Mesothelial cell of epicardium (in vitro differentiated cells): ENCODE measurements at regions not wholly inside any gene's neighbourhood (a gene's known extent, or its start where the extent isn't known, plus 50 kb on each side); places are given as distances from the start of the nearest gene placed in this dataset.

ENCODE experiments used
- DNase-seq, 2 experiments: peaks; one replicate each; pipeline ENCODE4 v3.0.0; 2021; ENCODE audit warnings: low spot score in 2 of 2; ENCODE audit not compliant: unreplicated experiment in 2 of 2
- H3K27ac Mint-ChIP-seq: 2 replicates; pipeline ENCODE4 v1.8.0; 2021; ENCODE audit warnings: mixed read lengths
- H3K27me3 Mint-ChIP-seq: 2 replicates; pipeline ENCODE4 v1.8.0; 2021; ENCODE audit warnings: low read depth, mixed read lengths
- H3K36me3 Mint-ChIP-seq: 2 replicates; pipeline ENCODE4 v1.8.0; 2021; ENCODE audit warnings: mixed read lengths
- H3K4me1 Mint-ChIP-seq: 2 replicates; pipeline ENCODE4 v1.8.0; 2021; ENCODE audit warnings: mixed read lengths
- H3K4me3 Mint-ChIP-seq: 2 replicates; pipeline ENCODE4 v1.8.0; 2021; ENCODE audit warnings: mild to moderate bottlenecking, moderate library complexity, mixed read lengths
- H3K9me3 Mint-ChIP-seq: 2 replicates; pipeline ENCODE4 v1.8.0; 2021; ENCODE audit warnings: mixed read lengths
- TF ChIP-seq, protein P1 (sequence below): fragments of 200-600 bp; sonication (generic); IDR thresholded peaks from one replicate; pipeline ENCODE4 v1.5.0; 2021; ENCODE audit warnings: antibody characterized with exemption; ENCODE audit not compliant: unreplicated experiment

DNA sequence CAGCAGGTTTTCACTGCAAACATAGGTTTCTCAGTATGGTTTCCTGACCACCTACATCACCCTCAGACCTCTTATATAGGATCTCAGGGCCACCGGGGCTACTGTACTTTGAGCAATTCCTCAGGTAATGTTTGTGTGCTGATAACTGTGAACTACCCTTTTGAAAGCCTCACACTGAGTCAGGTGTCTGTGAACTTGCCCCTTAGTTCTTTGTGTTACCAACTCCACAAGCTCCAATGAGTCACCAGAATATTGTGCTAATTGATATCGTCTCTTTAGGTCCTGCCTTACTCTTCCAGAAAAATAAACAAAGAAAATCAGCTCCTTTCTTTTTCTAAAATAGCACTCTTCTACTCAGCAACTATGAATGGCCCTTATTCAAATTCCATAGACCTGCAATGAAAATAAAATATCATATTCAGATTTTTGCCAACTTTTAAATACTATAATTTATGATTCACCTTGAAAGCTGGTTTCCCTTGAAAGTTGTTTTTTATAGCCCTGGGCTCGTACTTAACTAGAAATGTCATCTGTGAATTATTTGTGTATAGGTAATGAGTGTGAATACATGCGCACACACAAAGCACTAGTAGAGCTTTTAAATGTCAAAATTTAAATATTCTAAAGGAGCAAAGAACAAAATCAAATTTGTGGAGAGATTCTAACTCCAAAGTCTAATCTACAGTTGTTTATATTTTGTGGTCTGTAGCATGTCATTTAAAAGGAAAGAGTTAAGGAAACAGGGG lies 88.1 kb upstream of the WARS2 start:
- no peak for DNase-seq
- no peak overlapping the region for H3K27ac Mint-ChIP-seq
- H3K4me1 Mint-ChIP-seq, result peaks cover 15% of the 10 kb centered on the region
- TF ChIP-seq, protein P1, sequence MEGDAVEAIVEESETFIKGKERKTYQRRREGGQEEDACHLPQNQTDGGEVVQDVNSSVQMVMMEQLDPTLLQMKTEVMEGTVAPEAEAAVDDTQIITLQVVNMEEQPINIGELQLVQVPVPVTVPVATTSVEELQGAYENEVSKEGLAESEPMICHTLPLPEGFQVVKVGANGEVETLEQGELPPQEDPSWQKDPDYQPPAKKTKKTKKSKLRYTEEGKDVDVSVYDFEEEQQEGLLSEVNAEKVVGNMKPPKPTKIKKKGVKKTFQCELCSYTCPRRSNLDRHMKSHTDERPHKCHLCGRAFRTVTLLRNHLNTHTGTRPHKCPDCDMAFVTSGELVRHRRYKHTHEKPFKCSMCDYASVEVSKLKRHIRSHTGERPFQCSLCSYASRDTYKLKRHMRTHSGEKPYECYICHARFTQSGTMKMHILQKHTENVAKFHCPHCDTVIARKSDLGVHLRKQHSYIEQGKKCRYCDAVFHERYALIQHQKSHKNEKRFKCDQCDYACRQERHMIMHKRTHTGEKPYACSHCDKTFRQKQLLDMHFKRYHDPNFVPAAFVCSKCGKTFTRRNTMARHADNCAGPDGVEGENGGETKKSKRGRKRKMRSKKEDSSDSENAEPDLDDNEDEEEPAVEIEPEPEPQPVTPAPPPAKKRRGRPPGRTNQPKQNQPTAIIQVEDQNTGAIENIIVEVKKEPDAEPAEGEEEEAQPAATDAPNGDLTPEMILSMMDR, result no peak
- H3K9me3 Mint-ChIP-seq, result no peaks in the 10 kb centered on the region
- no peaks in the 10 kb centered on the region for H3K36me3 Mint-ChIP-seq
- no peaks in the 10 kb centered on the region for H3K27me3 Mint-ChIP-seq
- H3K4me3 Mint-ChIP-seq, result no peak overlapping the region

DNA sequence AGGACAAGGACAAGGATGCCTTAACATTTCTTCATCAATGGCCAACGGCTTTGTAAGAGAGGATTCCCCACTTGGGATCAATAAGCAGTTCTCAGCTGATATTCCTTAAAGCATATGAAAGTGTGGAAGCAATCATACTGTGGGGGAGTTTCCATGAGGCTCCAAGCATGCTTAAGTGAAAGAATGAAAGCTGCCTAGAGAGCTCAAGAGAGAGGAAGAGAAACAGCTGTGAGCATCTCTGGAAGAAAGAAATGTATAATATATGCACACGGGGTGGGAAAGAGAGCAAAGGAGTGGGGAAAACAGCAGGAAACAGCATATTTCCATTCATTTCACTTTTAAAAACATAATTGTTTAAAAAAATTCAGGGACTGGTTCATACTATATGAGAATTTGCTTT lies 94.7 kb upstream of the WARS2 start:
- Mint-ChIP-seq H3K27ac (no peak overlapping the region), H3K4me3 (no peak overlapping the region), H3K27me3 (no peaks in the 10 kb centered on the region), H3K9me3 (no peaks in the 10 kb centered on the region), H3K4me1 (no peaks in the 10 kb centered on the region), H3K36me3 (no peaks in the 10 kb centered on the region)
- TF ChIP-seq, protein P1, result no peak
- no peak for DNase-seq

DNA sequence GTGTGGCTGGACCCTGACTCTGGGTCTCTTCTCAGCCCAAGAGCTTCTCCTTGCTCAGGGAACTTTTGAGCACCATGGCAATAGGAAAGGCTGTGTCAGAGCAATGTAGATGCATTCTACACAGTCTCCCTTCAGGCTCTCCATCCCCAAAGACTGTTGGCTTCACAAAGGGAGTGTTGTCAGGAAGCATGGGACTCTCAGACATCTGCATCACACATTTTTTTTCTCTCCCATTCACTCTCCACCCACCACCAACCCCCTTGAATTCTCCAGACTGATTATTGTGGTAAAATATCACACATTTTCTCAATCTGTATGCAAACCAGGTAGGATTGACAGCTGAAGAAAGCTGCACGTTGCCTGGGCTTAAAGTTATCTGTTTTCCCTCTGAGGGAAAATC lies 105.4 kb upstream of the WARS2 start:
- Mint-ChIP-seq H3K27me3 (no peaks in the 10 kb centered on the region), H3K36me3 (no peaks in the 10 kb centered on the region), H3K9me3 (peaks cover 3% of the 10 kb centered on the region), H3K27ac (no peak overlapping the region), H3K4me1 (no peaks in the 10 kb centered on the region), H3K4me3 (no peak overlapping the region)
- TF ChIP-seq, protein P1, result no peak
- no peak for DNase-seq

DNA sequence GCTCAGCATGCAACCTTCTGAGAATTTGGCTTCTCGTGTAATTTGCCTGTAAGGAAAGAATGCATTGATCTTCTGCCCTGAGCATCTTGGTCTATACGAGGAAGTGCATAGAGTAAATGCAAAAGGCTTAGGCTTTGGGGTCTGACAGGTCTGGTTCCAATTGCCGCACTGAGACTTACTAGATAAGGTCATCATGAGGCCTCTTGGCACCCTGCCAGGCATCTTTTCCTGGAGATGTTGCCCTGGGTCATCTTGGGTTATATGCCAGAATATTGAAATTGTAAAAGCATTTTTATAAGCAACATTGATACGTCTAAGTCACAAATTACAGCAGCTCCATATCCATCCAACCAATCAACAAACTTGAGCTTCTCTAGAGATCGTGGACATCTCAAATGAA lies 108.8 kb upstream of the WARS2 start:
- no peaks in the 10 kb centered on the region for H3K36me3 Mint-ChIP-seq
- TF ChIP-seq, protein P1, result no peak
- no peak overlapping the region for H3K27ac Mint-ChIP-seq
- no peaks in the 10 kb centered on the region for H3K27me3 Mint-ChIP-seq
- no peak for DNase-seq
- H3K4me1 Mint-ChIP-seq, result no peaks in the 10 kb centered on the region
- H3K9me3 Mint-ChIP-seq, result peaks cover 3% of the 10 kb centered on the region
- no peak overlapping the region for H3K4me3 Mint-ChIP-seq

DNA sequence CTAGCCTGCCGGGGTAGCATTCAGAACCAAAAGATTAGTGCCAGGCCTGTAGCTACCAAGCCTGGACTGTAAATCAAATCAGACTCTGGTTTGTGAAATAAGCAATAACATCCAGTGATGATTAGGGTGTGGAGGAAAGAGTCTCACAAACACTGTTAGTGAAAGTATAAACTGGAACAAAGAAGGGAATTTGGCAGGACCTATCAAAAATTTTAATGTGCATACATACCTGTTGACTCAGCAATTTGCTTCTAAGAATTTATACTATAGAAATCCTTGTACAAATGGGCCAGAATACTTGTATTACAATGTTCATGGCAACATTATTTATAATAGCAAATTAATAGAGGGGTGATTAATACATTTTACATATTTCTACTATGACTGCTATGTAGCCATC lies 109.8 kb upstream of the WARS2 start:
- H3K4me1 Mint-ChIP-seq, result no peaks in the 10 kb centered on the region
- peaks cover 3% of the 10 kb centered on the region for H3K9me3 Mint-ChIP-seq

More for the DNA sequence above, 109.8 kb upstream of the WARS2 start:
- Mint-ChIP-seq H3K27me3 (no peaks in the 10 kb centered on the region), H3K4me3 (no peak overlapping the region), H3K27ac (no peak overlapping the region), H3K36me3 (no peaks in the 10 kb centered on the region)
- DNase-seq, result no peak
- TF ChIP-seq, protein P1, result no peak
